ENCODE measurements at regions not wholly inside any gene's neighbourhood (a gene's known extent, or its start where the extent isn't known, plus 50 kb on each side); places are given as distances from the start of the nearest gene placed in this dataset.

- intact Hi-C loops (cut with DNase I): no loop called here
- 68 to 92% (median 83%) methylated on average over 1 of the region's 1 CpG for WGBS, 4 donors
Observed at GRCh38 chr13:105464249-105464648, 1071.2 kb downstream of the EFNB2 start.

GRCh38 chr13:105463011-105463501, 1072.4 kb downstream of the EFNB2 start:
- Histone ChIP-seq H3K27ac (no peak overlapping the region), H3K4me1 (replicated peaks in 1 of 2) (no peaks in the 10 kb centered on the region), H3K36me3 (replicated peaks in 1 of 2) (no peaks in the 10 kb centered on the region), H3K4me3 (no peak overlapping the region), H3K9me3 (replicated peaks in 1 of 3) (no peaks in the 10 kb centered on the region), H3K27me3 (no peaks in the 10 kb centered on the region)
- intact Hi-C loops (cut with DNase I): no loop called here
- WGBS, 4 donors: 25 to 35% (median 31%) methylated on average over 2 of the region's 2 CpGs
- TF ChIP-seq POLR2A (IDR thresholded peaks at IDR 0.05) (no peak), CTCF (IDR thresholded peaks at IDR 0.05) (no peak)
- no peak for DNase-seq

More at GRCh38 chr13:105464249-105464648, 1071.2 kb downstream of the EFNB2 start:
- DNase-seq: no peak
- no peak overlapping the region for H3K4me3 ChIP-seq
- H3K9me3 ChIP-seq (replicated peaks in 1 of 3): no peaks in the 10 kb centered on the region
- H3K27me3 ChIP-seq: no peaks in the 10 kb centered on the region
- H3K36me3 ChIP-seq (replicated peaks in 1 of 2): no peaks in the 10 kb centered on the region
- H3K4me1 ChIP-seq (replicated peaks in 1 of 2): no peaks in the 10 kb centered on the region
- no peak for TF ChIP-seq CTCF (IDR thresholded peaks at IDR 0.05)
- no peak for TF ChIP-seq POLR2A (IDR thresholded peaks at IDR 0.05)
- no peak overlapping the region for H3K27ac ChIP-seq

- Histone ChIP-seq H3K9me3 (replicated peaks in 1 of 3) (no peaks in the 10 kb centered on the region), H3K4me3 (no peak overlapping the region), H3K4me1 (replicated peaks in 1 of 2) (no peaks in the 10 kb centered on the region), H3K36me3 (replicated peaks in 1 of 2) (no peaks in the 10 kb centered on the region), H3K27me3 (no peaks in the 10 kb centered on the region), H3K27ac (no peak overlapping the region)
- TF ChIP-seq CTCF (IDR thresholded peaks at IDR 0.05): no peak
- no peak for TF ChIP-seq POLR2A (IDR thresholded peaks at IDR 0.05)
- 79 to 84% (median 82%) methylated on average over 5 of the region's 5 CpGs for WGBS, 4 donors
- intact Hi-C loops (cut with DNase I): no loop called here
- DNase-seq: no peak
Observed at GRCh38 chr13:105462098-105462497, 1073.4 kb downstream of the EFNB2 start.

- no peak for DNase-seq
- Histone ChIP-seq H3K4me1 (replicated peaks in 1 of 2) (no peaks in the 10 kb centered on the region), H3K27me3 (no peaks in the 10 kb centered on the region), H3K36me3 (replicated peaks in 1 of 2) (no peaks in the 10 kb centered on the region), H3K27ac (no peak overlapping the region), H3K9me3 (replicated peaks in 1 of 3) (no peaks in the 10 kb centered on the region), H3K4me3 (no peak overlapping the region)
- WGBS, 4 donors: 82 to 96% (median 89%) methylated on average over 2 of the region's 2 CpGs
- intact Hi-C loops (cut with DNase I): no loop called here
- TF ChIP-seq POLR2A (IDR thresholded peaks at IDR 0.05) (no peak), CTCF (IDR thresholded peaks at IDR 0.05) (no peak)
Observed at GRCh38 chr13:105452895-105453294, 1082.6 kb downstream of the EFNB2 start.
